ENCODE measurements at regions not wholly inside any gene's neighbourhood (a gene's known extent, or its start where the extent isn't known, plus 50 kb on each side); places are given as distances from the start of the nearest gene placed in this dataset.

DNA sequence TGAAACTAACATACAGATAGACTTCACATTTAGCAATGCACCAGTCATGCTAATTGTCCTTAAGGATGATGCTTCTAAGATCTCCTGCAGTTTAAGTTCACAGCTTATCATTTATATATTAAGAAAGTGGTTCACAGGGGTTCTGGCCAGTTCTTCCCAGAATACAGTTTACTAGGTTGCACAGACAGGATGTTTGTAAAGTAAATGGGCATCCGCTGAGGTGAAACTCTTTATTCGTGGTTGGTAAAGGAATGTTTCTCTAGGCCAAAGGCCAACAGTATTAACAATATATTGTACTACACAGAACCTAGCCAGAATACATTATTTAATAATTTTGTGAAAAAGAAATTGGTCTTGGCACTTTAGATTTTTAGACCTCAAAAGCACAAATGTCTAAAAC, 1427.3 kb downstream of the CDH8 start:
- TF ChIP-seq EZH2phosphoT487 (IDR thresholded peaks at IDR 0.05; ENCODE audit: insufficient read depth, low read depth) (no peak), EZH2 (IDR thresholded peaks at IDR 0.05; ENCODE audit: insufficient read depth, poor library complexity, severe bottlenecking) (no peak)
